Smooth muscle cell (in vitro differentiated cells): ENCODE measurements at regions not wholly inside any gene's neighbourhood (a gene's known extent, or its start where the extent isn't known, plus 50 kb on each side); places are given as distances from the start of the nearest gene placed in this dataset.

Source experiments
- DNase-seq: peaks from one replicate; lab custom pipeline; 2025; ENCODE audit not compliant: unreplicated experiment; lab: John Stamatoyannopoulos, UW
- H2AFZ ChIP-seq: fragments of 200-600 bp; sonication (generic); 2 replicates; pipeline ENCODE4 v1.6.0; 2016; ENCODE audit warnings: antibody characterized with exemption, low read depth, mild to moderate bottlenecking
- H3F3A ChIP-seq: fragments of 200-600 bp; sonication (generic); 2 replicates; pipeline ENCODE4 v1.6.0; 2017; ENCODE audit warnings: antibody characterized with exemption, low read depth
- H3K27ac ChIP-seq: fragments of 200-600 bp; sonication (generic); 2 replicates; pipeline ENCODE4 v1.5.1; 2016; ENCODE audit warnings: low read depth, mild to moderate bottlenecking
- H3K27me3 ChIP-seq: fragments of 200-600 bp; sonication (generic); 2 replicates; pipeline ENCODE4 v1.6.1; 2016; ENCODE audit warnings: low read depth, mild to moderate bottlenecking
- H3K36me3 ChIP-seq: fragments of 200-600 bp; sonication (generic); 2 replicates; pipeline ENCODE4 v1.5.1; 2016; ENCODE audit warnings: low read depth
- H3K4me1 ChIP-seq: fragments of 200-600 bp; sonication (generic); 2 replicates; pipeline ENCODE4 v1.5.1; 2016; ENCODE audit warnings: low read depth
- H3K4me2 ChIP-seq: fragments of 200-600 bp; sonication (generic); 2 replicates; pipeline ENCODE4 v1.6.0; 2016; ENCODE audit warnings: mild to moderate bottlenecking
- H3K4me3 ChIP-seq: fragments of 200-600 bp; sonication (generic); 2 replicates; pipeline ENCODE4 v1.5.1; 2016; ENCODE audit warnings: mild to moderate bottlenecking
- H3K79me2 ChIP-seq: fragments of 200-600 bp; sonication (generic); 2 replicates; pipeline ENCODE4 v1.6.0; 2016; ENCODE audit warnings: low read depth, mild to moderate bottlenecking
- H3K9ac ChIP-seq: fragments of 200-600 bp; sonication (generic); 2 replicates; pipeline ENCODE4 v1.6.0; 2016; ENCODE audit warnings: low read depth
- H3K9me3 ChIP-seq: fragments of 200-600 bp; sonication (generic); replicated peaks from 2 replicates; pipeline ENCODE4 v1.5.1; 2016; ENCODE audit warnings: low read depth
- H4K20me1 ChIP-seq: fragments of 200-600 bp; sonication (generic); 2 replicates; pipeline ENCODE4 v1.6.0; 2016; ENCODE audit warnings: low read depth
- CTCF ChIP-seq: fragments of 200-600 bp; sonication (generic); IDR thresholded peaks from 2 replicates; pipeline ENCODE4 v1.5.1; 2017; ENCODE audit warnings: borderline replicate concordance, mild to moderate bottlenecking, antibody characterized with exemption; ENCODE audit not compliant: insufficient read depth, poor library complexity, severe bottlenecking
- WGBS: methylation state at CpG from one replicate; pipeline ENCODE4 v1.1.7; 2016; ENCODE audit warnings: low lambda C conversion rate; 5-methylcytosine and 5-hydroxymethylcytosine counted together

GRCh38 chr11:92751594-92751993, 217.9 kb upstream of the MTNR1B start:
- no peak for DNase-seq
- no peak overlapping the region for H3K27ac ChIP-seq
- WGBS: 83% methylated on average over 11 of the region's 11 CpGs
- no peak overlapping the region for H2AFZ ChIP-seq
- no peak overlapping the region for H3K9ac ChIP-seq
- no peak for TF ChIP-seq CTCF
- no peaks in the 10 kb centered on the region for H3K4me1 ChIP-seq
- no peaks in the 10 kb centered on the region for H3K36me3 ChIP-seq
- H3K27me3 ChIP-seq: no peaks in the 10 kb centered on the region
- H3K4me2 ChIP-seq: no peak overlapping the region
- H3K4me3 ChIP-seq: no peak overlapping the region
- H3F3A ChIP-seq: no peaks in the 10 kb centered on the region
- H3K79me2 ChIP-seq: no peaks in the 10 kb centered on the region
- no peaks in the 10 kb centered on the region for H4K20me1 ChIP-seq
- no peaks in the 10 kb centered on the region for H3K9me3 ChIP-seq

- Histone ChIP-seq H2AFZ (no peak overlapping the region), H3K9ac (no peak overlapping the region), H3K27me3 (no peaks in the 10 kb centered on the region), H4K20me1 (no peaks in the 10 kb centered on the region), H3K79me2 (no peaks in the 10 kb centered on the region), H3F3A (no peaks in the 10 kb centered on the region), H3K4me2 (no peak overlapping the region), H3K36me3 (no peaks in the 10 kb centered on the region), H3K9me3 (no peaks in the 10 kb centered on the region), H3K27ac (no peak overlapping the region), H3K4me3 (no peak overlapping the region), H3K4me1 (no peaks in the 10 kb centered on the region)
- WGBS: 79% methylated on average over 1 of the region's 1 CpG
- DNase-seq: no peak
- TF ChIP-seq CTCF: no peak
These were observed 217.3 kb upstream of the MTNR1B start for GRCh38 chr11:92752122-92752521.

GRCh38 chr11:92753161-92753560, 216.3 kb upstream of the MTNR1B start:
- H3K27ac ChIP-seq: no peak overlapping the region
- TF ChIP-seq CTCF: no peak
- H2AFZ ChIP-seq: no peak overlapping the region
- H3K79me2 ChIP-seq: no peaks in the 10 kb centered on the region
- H3K27me3 ChIP-seq: no peaks in the 10 kb centered on the region
- no peaks in the 10 kb centered on the region for H4K20me1 ChIP-seq
- H3K4me2 ChIP-seq: no peak overlapping the region
- DNase-seq: no peak
- H3K4me3 ChIP-seq: no peak overlapping the region
- no peaks in the 10 kb centered on the region for H3K36me3 ChIP-seq
- H3K4me1 ChIP-seq: no peaks in the 10 kb centered on the region
- no peak overlapping the region for H3K9ac ChIP-seq
- no peaks in the 10 kb centered on the region for H3K9me3 ChIP-seq
- H3F3A ChIP-seq: no peaks in the 10 kb centered on the region
- WGBS: 93% methylated on average over 3 of the region's 3 CpGs

- H3K4me1 ChIP-seq: no peaks in the 10 kb centered on the region
- no peak overlapping the region for H2AFZ ChIP-seq
- no peaks in the 10 kb centered on the region for H3K36me3 ChIP-seq
- H3F3A ChIP-seq: no peaks in the 10 kb centered on the region
- H3K9me3 ChIP-seq: no peaks in the 10 kb centered on the region
- no peaks in the 10 kb centered on the region for H4K20me1 ChIP-seq
- H3K9ac ChIP-seq: no peak overlapping the region
- DNase-seq: no peak
- no peak overlapping the region for H3K4me2 ChIP-seq
- no peak overlapping the region for H3K27ac ChIP-seq
- no peak overlapping the region for H3K4me3 ChIP-seq
- H3K27me3 ChIP-seq: peaks cover 3% of the 10 kb centered on the region
- WGBS: 97% methylated on average over 2 of the region's 2 CpGs
- no peaks in the 10 kb centered on the region for H3K79me2 ChIP-seq
- TF ChIP-seq CTCF: no peak
These were observed 211.1 kb upstream of the MTNR1B start for GRCh38 chr11:92758241-92758780.
